SU-DHL-6 (cell line): ENCODE measurements at regions not wholly inside any gene's neighbourhood (a gene's known extent, or its start where the extent isn't known, plus 50 kb on each side); places are given as distances from the start of the nearest gene placed in this dataset.
"Not testable (repeated sequence)": the region's sequence is repeated elsewhere in the genome, so short reads cannot be mapped to it uniquely, and the experiment has no call there.

Experiments
- H2AFZ ChIP-seq: fragments of 200-600 bp; sonication (generic); 2 replicates; pipeline ENCODE4 v1.6.1; 2014; ENCODE audit warnings: low read depth, mild to moderate bottlenecking, moderate library complexity, mixed read lengths, antibody characterized with exemption, low read length; ENCODE audit not compliant: severe bottlenecking
- H3F3A ChIP-seq: fragments of 200-600 bp; shearing (Covaris generic); 2 replicates; pipeline ENCODE4 v1.6.0; 2016; ENCODE audit warnings: antibody characterized with exemption, mild to moderate bottlenecking; ENCODE audit not compliant: insufficient read depth
- H3K27ac ChIP-seq: fragments of 200-600 bp; sonication (generic); 2 replicates; pipeline ENCODE4 v1.5.1; 2016; ENCODE audit warnings: low read depth, mild to moderate bottlenecking, low read length, moderate library complexity, mixed read lengths
- H3K27me3 ChIP-seq: fragments of 200-600 bp; sonication (generic), shearing (Covaris generic); 2 replicates; pipeline ENCODE4 v1.6.0; 2014; ENCODE audit warnings: mild to moderate bottlenecking, low read length
- H3K36me3 ChIP-seq: fragments of 200-600 bp; sonication (generic); 2 replicates; pipeline ENCODE4 v1.6.1; 2014; ENCODE audit warnings: mild to moderate bottlenecking, low read length, mixed read lengths
- H3K4me2 ChIP-seq: fragments of 300-600, 200-600 bp; shearing (Covaris generic), sonication (generic); 2 replicates; pipeline ENCODE4 v1.6.0; 2014; ENCODE audit warnings: low read length, low read depth, mild to moderate bottlenecking; ENCODE audit not compliant: poor library complexity, severe bottlenecking
- H3K4me3 ChIP-seq: fragments of 200-600 bp; sonication (generic); 2 replicates; pipeline ENCODE4 v1.5.1; 2014; ENCODE audit warnings: antibody characterized with exemption, low read length, mild to moderate bottlenecking, mixed read lengths; ENCODE audit not compliant: insufficient read depth, poor library complexity, severe bottlenecking
- H3K79me2 ChIP-seq: fragments of 200-600 bp; sonication (generic); 2 replicates; pipeline ENCODE4 v1.6.1; 2014; ENCODE audit warnings: mild to moderate bottlenecking, low read length, moderate library complexity; ENCODE audit not compliant: insufficient read depth
- H3K9ac ChIP-seq: fragments of 200-600 bp; sonication (generic); 2 replicates; pipeline ENCODE4 v1.7.0; 2014; ENCODE audit warnings: mild to moderate bottlenecking, low read length
- H3K9me2 ChIP-seq: fragments of 200-600 bp; sonication (generic); replicated peaks from 2 replicates; pipeline ENCODE4 v1.6.1; 2014; ENCODE audit warnings: low read length; ENCODE audit not compliant: insufficient read depth
- H3K9me3 ChIP-seq: fragments of 200-600 bp; sonication (generic); 2 replicates; pipeline ENCODE4 v1.6.1; 2014; ENCODE audit warnings: low read length, mixed read lengths; ENCODE audit not compliant: insufficient read depth
- H4K20me1 ChIP-seq: fragments of 200-600 bp; sonication (generic); 2 replicates; pipeline ENCODE4 v1.6.1; 2014; ENCODE audit warnings: low read depth, mild to moderate bottlenecking, antibody characterized with exemption, low read length, moderate library complexity, mixed read lengths
- CTCF ChIP-seq: fragments of 200-600 bp; sonication (generic); IDR thresholded peaks from one replicate; pipeline ENCODE4 v1.5.1; 2017; ENCODE audit warnings: antibody characterized with exemption, mild to moderate bottlenecking, low read length, moderate library complexity; ENCODE audit not compliant: insufficient read depth, poor library complexity, severe bottlenecking
- EZH2phosphoT487 ChIP-seq: fragments of 200-600 bp; sonication (generic), shearing (Covaris generic); conservative IDR thresholded peaks from 2 replicates; pipeline ENCODE4 v1.6.1; 2018; ENCODE audit warnings: mild to moderate bottlenecking, antibody characterized with exemption, low read length, moderate library complexity, mixed read lengths

GRCh38 chr10:6711408-6711841 lies 131.3 kb upstream of the PRKCQ start:
- no peak overlapping the region for H3K4me2 ChIP-seq
- H4K20me1 ChIP-seq = no peaks in the 10 kb centered on the region
- no peak overlapping the region for H3K4me3 ChIP-seq
- H3K27me3 ChIP-seq = no peaks in the 10 kb centered on the region
- no peaks in the 10 kb centered on the region for H3K79me2 ChIP-seq
- no peaks in the 10 kb centered on the region for H3K9me2 ChIP-seq
- no peak overlapping the region for H3K27ac ChIP-seq
- no peaks in the 10 kb centered on the region for H3F3A ChIP-seq
- TF ChIP-seq CTCF (no peak), EZH2phosphoT487 (no peak)
- H3K9me3 ChIP-seq = no peaks in the 10 kb centered on the region
- no peak overlapping the region for H3K9ac ChIP-seq
- no peak overlapping the region for H2AFZ ChIP-seq
- H3K36me3 ChIP-seq = no peaks in the 10 kb centered on the region

GRCh38 chr10:6707352-6707751 lies 127.3 kb upstream of the PRKCQ start:
- Histone ChIP-seq H2AFZ (no peak overlapping the region), H3K79me2 (no peaks in the 10 kb centered on the region), H3K27me3 (no peaks in the 10 kb centered on the region), H4K20me1 (no peaks in the 10 kb centered on the region), H3K9ac (no peak overlapping the region), H3K9me2 (no peaks in the 10 kb centered on the region), H3K4me2 (no peak overlapping the region), H3F3A (no peaks in the 10 kb centered on the region), H3K4me3 (no peak overlapping the region), H3K27ac (no peak overlapping the region), H3K9me3 (no peaks in the 10 kb centered on the region), H3K36me3 (no peaks in the 10 kb centered on the region)
- TF ChIP-seq EZH2phosphoT487 (no peak), CTCF (no peak)

GRCh38 chr10:6706725-6707124 lies 126.6 kb upstream of the PRKCQ start:
- Histone ChIP-seq H3F3A (no peaks in the 10 kb centered on the region), H2AFZ (no peak overlapping the region), H3K4me3 (no peak overlapping the region), H3K9ac (no peak overlapping the region), H3K9me2 (no peaks in the 10 kb centered on the region), H3K27ac (no peak overlapping the region), H4K20me1 (no peaks in the 10 kb centered on the region), H3K9me3 (no peaks in the 10 kb centered on the region), H3K27me3 (no peaks in the 10 kb centered on the region), H3K79me2 (no peaks in the 10 kb centered on the region), H3K4me2 (no peak overlapping the region), H3K36me3 (no peaks in the 10 kb centered on the region)
- TF ChIP-seq CTCF (no peak), EZH2phosphoT487 (no peak)

GRCh38 chr10:6704896-6705295 lies 124.8 kb upstream of the PRKCQ start:
- no peak overlapping the region for H3K27ac ChIP-seq
- H3K79me2 ChIP-seq = no peaks in the 10 kb centered on the region
- H3K27me3 ChIP-seq = no peaks in the 10 kb centered on the region

GRCh38 chr10:6702833-6703232 lies 122.8 kb upstream of the PRKCQ start:
- not testable (repeated sequence) for H3K27me3 ChIP-seq, H3F3A ChIP-seq, H3K79me2 ChIP-seq, H3K27ac ChIP-seq, H4K20me1 ChIP-seq, H3K9me2 ChIP-seq, H3K4me2 ChIP-seq, H2AFZ ChIP-seq, H3K4me3 ChIP-seq, H3K36me3 ChIP-seq, H3K9me3 ChIP-seq, H3K9ac ChIP-seq

More at GRCh38 chr10:6704896-6705295, 124.8 kb upstream of the PRKCQ start:
- no peak overlapping the region for H3K4me3 ChIP-seq
- H3K9me3 ChIP-seq = no peaks in the 10 kb centered on the region
- H3F3A ChIP-seq = no peaks in the 10 kb centered on the region
- no peaks in the 10 kb centered on the region for H3K36me3 ChIP-seq
- no peak for TF ChIP-seq EZH2phosphoT487
- no peak for TF ChIP-seq CTCF
- no peak overlapping the region for H3K4me2 ChIP-seq
- no peak overlapping the region for H3K9ac ChIP-seq
- no peaks in the 10 kb centered on the region for H4K20me1 ChIP-seq
- H2AFZ ChIP-seq = no peak overlapping the region
- no peaks in the 10 kb centered on the region for H3K9me2 ChIP-seq
